DMS153 (cell line): ENCODE measurements at regions not wholly inside any gene's neighbourhood (a gene's known extent, or its start where the extent isn't known, plus 50 kb on each side); places are given as distances from the start of the nearest gene placed in this dataset.

Experiments
- DNase-seq: peaks from one replicate; lab custom pipeline; 2025; lab: John Stamatoyannopoulos, UW

- no peak for DNase-seq
Observed at GRCh38 chr1:78427506-78427905, 63.3 kb upstream of the PTGFR start.

- no peak for DNase-seq
Observed at GRCh38 chr1:78432016-78432415, 58.8 kb upstream of the PTGFR start.

DNA sequence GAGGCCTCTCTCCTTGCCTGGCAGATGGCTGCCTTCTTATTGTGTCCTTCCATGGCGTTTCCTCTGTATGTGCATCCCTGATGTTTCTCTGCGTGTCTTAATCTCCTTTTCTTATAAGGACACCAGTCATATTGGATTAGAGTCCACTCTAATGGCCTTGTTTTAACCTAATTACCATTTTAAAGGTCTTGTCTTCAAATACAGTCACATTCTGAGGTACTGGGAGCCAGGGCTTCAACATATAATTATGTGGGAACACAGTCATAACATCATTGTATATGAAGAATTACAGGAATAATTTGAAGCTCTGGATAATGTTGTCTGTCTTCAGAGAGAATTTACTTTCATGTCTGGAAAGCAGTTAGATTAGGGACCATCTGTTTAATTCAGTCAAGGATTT, 56.4 kb upstream of the PTGFR start:
- no peak for DNase-seq

GRCh38 chr1:78436961-78437360, 53.8 kb upstream of the PTGFR start:
- DNase-seq: no peak

DNA sequence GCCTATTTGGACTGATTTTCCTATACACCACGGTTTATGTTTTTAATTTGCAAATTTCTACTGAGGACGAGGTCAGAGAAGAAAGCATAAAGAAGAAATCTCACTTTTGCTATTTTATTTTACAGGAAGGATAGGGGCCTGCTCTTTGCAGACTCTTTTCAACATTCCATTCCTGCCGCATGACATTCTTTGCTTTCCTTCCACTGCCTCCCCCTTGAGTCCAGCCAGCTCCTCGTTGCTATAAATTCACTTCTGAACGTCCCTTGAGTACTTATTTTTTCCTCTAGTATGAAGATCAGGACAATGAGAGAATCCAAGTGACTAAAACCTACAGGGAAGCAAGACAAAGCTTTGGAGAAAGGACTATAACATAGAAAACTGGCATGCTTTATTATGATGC, 53.4 kb upstream of the PTGFR start:
- no peak for DNase-seq

GRCh38 chr1:78437941-78438340, 52.8 kb upstream of the PTGFR start:
- no peak for DNase-seq

- DNase-seq: no peak
Observed at GRCh38 chr1:78440381-78440793, 50.4 kb upstream of the PTGFR start.
